ENCODE measurements at regions not wholly inside any gene's neighbourhood (a gene's known extent, or its start where the extent isn't known, plus 50 kb on each side); places are given as distances from the start of the nearest gene placed in this dataset.

- Mint-ChIP-seq H3K27ac (ENCODE audit: unreplicated experiment) (no peak overlapping the region), H3K9me3 (peaks cover 7% of the 10 kb centered on the region), H3K4me1 (peaks cover 3% of the 10 kb centered on the region), H3K36me3 (ENCODE audit: low read depth) (no peaks in the 10 kb centered on the region), H3K27me3 (ENCODE audit: low read depth) (no peaks in the 10 kb centered on the region), H3K4me3 (no peak overlapping the region)
- no peak for TF ChIP-seq CTCF (conservative IDR thresholded peaks at IDR 0.05)
- DNase-seq (ENCODE audit: low read depth, low spot score), result no peak
These were observed 167.1 kb upstream of the MMS22L start for GRCh38 chr6:97450087-97450486.

GRCh38 chr6:97456070-97456469, 173.1 kb upstream of the MMS22L start:
- Mint-ChIP-seq H3K4me3 (no peak overlapping the region), H3K36me3 (ENCODE audit: low read depth) (no peaks in the 10 kb centered on the region), H3K4me1 (peaks cover 6% of the 10 kb centered on the region), H3K9me3 (peaks cover 2% of the 10 kb centered on the region), H3K27me3 (ENCODE audit: low read depth) (no peaks in the 10 kb centered on the region), H3K27ac (ENCODE audit: unreplicated experiment) (no peak overlapping the region)
- TF ChIP-seq CTCF (conservative IDR thresholded peaks at IDR 0.05), result no peak
- no peak for DNase-seq (ENCODE audit: low read depth, low spot score)

- TF ChIP-seq CTCF (conservative IDR thresholded peaks at IDR 0.05), result no peak
- no peak overlapping the region for H3K27ac Mint-ChIP-seq (ENCODE audit: unreplicated experiment)
- no peaks in the 10 kb centered on the region for H3K9me3 Mint-ChIP-seq
- peaks cover 23% of the 10 kb centered on the region for H3K4me1 Mint-ChIP-seq
- H3K27me3 Mint-ChIP-seq (ENCODE audit: low read depth), result no peaks in the 10 kb centered on the region
- no peaks in the 10 kb centered on the region for H3K36me3 Mint-ChIP-seq (ENCODE audit: low read depth)
- DNase-seq (ENCODE audit: low read depth, low spot score), result no peak
- H3K4me3 Mint-ChIP-seq, result no peak overlapping the region
These were observed 176.5 kb upstream of the MMS22L start for GRCh38 chr6:97459535-97459934.

- peaks cover 23% of the 10 kb centered on the region for H3K4me1 Mint-ChIP-seq
- H3K4me3 Mint-ChIP-seq, result no peak overlapping the region
- no peaks in the 10 kb centered on the region for H3K36me3 Mint-ChIP-seq (ENCODE audit: low read depth)
- H3K27me3 Mint-ChIP-seq (ENCODE audit: low read depth), result no peaks in the 10 kb centered on the region
- no peak for TF ChIP-seq CTCF (conservative IDR thresholded peaks at IDR 0.05)
- H3K9me3 Mint-ChIP-seq, result no peaks in the 10 kb centered on the region
- no peak for DNase-seq (ENCODE audit: low read depth, low spot score)
- H3K27ac Mint-ChIP-seq (ENCODE audit: unreplicated experiment), result no peak overlapping the region
These were observed 177.0 kb upstream of the MMS22L start for GRCh38 chr6:97459986-97460385.

- H3K9me3 Mint-ChIP-seq, result no peaks in the 10 kb centered on the region
- peaks cover 23% of the 10 kb centered on the region for H3K4me1 Mint-ChIP-seq
- no peak for DNase-seq (ENCODE audit: low read depth, low spot score)
- no peak for TF ChIP-seq CTCF (conservative IDR thresholded peaks at IDR 0.05)
- H3K4me3 Mint-ChIP-seq, result no peak overlapping the region
- H3K27ac Mint-ChIP-seq (ENCODE audit: unreplicated experiment), result no peak overlapping the region
- H3K36me3 Mint-ChIP-seq (ENCODE audit: low read depth), result no peaks in the 10 kb centered on the region
- no peaks in the 10 kb centered on the region for H3K27me3 Mint-ChIP-seq (ENCODE audit: low read depth)
These were observed 177.5 kb upstream of the MMS22L start for GRCh38 chr6:97460394-97461080.
